Keratinocyte (primary cell): ENCODE measurements at regions not wholly inside any gene's neighbourhood (a gene's known extent, or its start where the extent isn't known, plus 50 kb on each side); places are given as distances from the start of the nearest gene placed in this dataset.

Experiments
- DNase-seq: peaks from one replicate; pipeline ENCODE4 v3.0.0-alpha.2; 2011; ENCODE audit warnings: low read depth, missing footprints, low spot score
- FAIRE-seq: peaks from 2 replicates; lab custom pipeline; 2011; peaks lifted over from hg19 to GRCh38; lab: Jason Lieb, UNC
- H2AFZ ChIP-seq: 2 replicates; pipeline ENCODE4 v1.6.0; 2012; ENCODE audit warnings: low read length, control low read depth, inconsistent platforms; ENCODE audit not compliant: control insufficient read depth
- H3K27ac ChIP-seq: 2 replicates; pipeline ENCODE4 v1.5.1; 2011; ENCODE audit warnings: low read length; ENCODE audit not compliant: control insufficient read depth, insufficient read depth
- H3K27me3 ChIP-seq: 3 replicates; pipeline ENCODE4 v1.6.0; 2011; ENCODE audit warnings: low read length; ENCODE audit not compliant: control insufficient read depth, insufficient read depth; ENCODE audit errors: extremely low read depth
- H3K36me3 ChIP-seq, 2 experiments: 2 replicates in 1 of 2; 3 replicates in 1 of 2; pipeline ENCODE4 v1.5.1; 2011; ENCODE audit warnings: low read length in 2 of 2, mild to moderate bottlenecking in 1 of 2; ENCODE audit not compliant: control insufficient read depth in 2 of 2, insufficient read depth in 2 of 2; ENCODE audit errors: extremely low read depth in 1 of 2
- H3K4me1 ChIP-seq: 3 replicates; pipeline ENCODE4 v1.5.1; 2011; ENCODE audit warnings: low read length; ENCODE audit not compliant: control insufficient read depth, insufficient read depth; ENCODE audit errors: extremely low read depth
- H3K4me2 ChIP-seq: 3 replicates; pipeline ENCODE4 v1.6.0; 2011; ENCODE audit warnings: low read depth, low read length; ENCODE audit not compliant: control insufficient read depth, insufficient read depth; ENCODE audit errors: extremely low read depth
- H3K4me3 ChIP-seq, 3 experiments: fragments of 200-600 bp in 1 of 3; sonication (generic) in 1 of 3; 2 replicates in 2 of 3; 3 replicates in 1 of 3; pipeline ENCODE4 v1.5.1; 2011 to 2016; ENCODE audit warnings: low read length in 3 of 3, mild to moderate bottlenecking in 3 of 3, control low read depth in 2 of 3, inconsistent platforms in 1 of 3, low read depth in 1 of 3, mixed read lengths in 1 of 3, mixed run types in 1 of 3, moderate library complexity in 1 of 3; ENCODE audit not compliant: control insufficient read depth in 2 of 3, insufficient read depth in 2 of 3; ENCODE audit errors: extremely low read depth in 1 of 3
- H3K79me2 ChIP-seq: 2 replicates; pipeline ENCODE4 v1.6.0; 2012; ENCODE audit warnings: low read length; ENCODE audit not compliant: control insufficient read depth, insufficient read depth
- H3K9ac ChIP-seq: 3 replicates; pipeline ENCODE4 v1.6.0; 2011; ENCODE audit warnings: low read length; ENCODE audit not compliant: control insufficient read depth, insufficient read depth; ENCODE audit errors: extremely low read depth
- H3K9me1 ChIP-seq: 3 replicates; pipeline ENCODE4 v1.6.0; 2011; ENCODE audit warnings: low read length; ENCODE audit not compliant: control insufficient read depth, insufficient read depth; ENCODE audit errors: extremely low read depth
- H3K9me3 ChIP-seq: 2 replicates; pipeline ENCODE4 v1.5.1; 2012; ENCODE audit warnings: low read depth, low read length; ENCODE audit not compliant: control insufficient read depth
- H4K20me1 ChIP-seq: 3 replicates; pipeline ENCODE4 v1.6.0; 2011; ENCODE audit warnings: low read length; ENCODE audit not compliant: control insufficient read depth, insufficient read depth; ENCODE audit errors: extremely low read depth
- EZH2 ChIP-seq: IDR thresholded peaks from one replicate; pipeline ENCODE4 v1.6.1; 2012; ENCODE audit warnings: inconsistent platforms, mild to moderate bottlenecking, low read length, moderate library complexity
- dilution Hi-C: fragments of 300-500 bp; cut with MboI; formaldehyde crosslinking; loops from one replicate; pipeline ENCODE4 v1.7.0; 2020; ENCODE audit warnings: low sequenced_read_pairs; ENCODE audit not compliant: extremely low pct_ligation_motif_present
- TF ChIP-seq, protein P1 (sequence below), 3 experiments: IDR thresholded peaks in 1 of 3; conservative IDR thresholded peaks in 1 of 3; optimal IDR thresholded peaks in 1 of 3; 2 replicates in 2 of 3; 3 replicates in 1 of 3; pipeline versions ENCODE3 to v1.5.1; 2011; ENCODE audit warnings: low read length in 3 of 3, mild to moderate bottlenecking in 3 of 3, moderate library complexity in 2 of 3, control low read depth in 1 of 3, inconsistent platforms in 1 of 3; ENCODE audit not compliant: insufficient read depth in 2 of 3; ENCODE audit errors: extremely low read depth in 1 of 3

DNA sequence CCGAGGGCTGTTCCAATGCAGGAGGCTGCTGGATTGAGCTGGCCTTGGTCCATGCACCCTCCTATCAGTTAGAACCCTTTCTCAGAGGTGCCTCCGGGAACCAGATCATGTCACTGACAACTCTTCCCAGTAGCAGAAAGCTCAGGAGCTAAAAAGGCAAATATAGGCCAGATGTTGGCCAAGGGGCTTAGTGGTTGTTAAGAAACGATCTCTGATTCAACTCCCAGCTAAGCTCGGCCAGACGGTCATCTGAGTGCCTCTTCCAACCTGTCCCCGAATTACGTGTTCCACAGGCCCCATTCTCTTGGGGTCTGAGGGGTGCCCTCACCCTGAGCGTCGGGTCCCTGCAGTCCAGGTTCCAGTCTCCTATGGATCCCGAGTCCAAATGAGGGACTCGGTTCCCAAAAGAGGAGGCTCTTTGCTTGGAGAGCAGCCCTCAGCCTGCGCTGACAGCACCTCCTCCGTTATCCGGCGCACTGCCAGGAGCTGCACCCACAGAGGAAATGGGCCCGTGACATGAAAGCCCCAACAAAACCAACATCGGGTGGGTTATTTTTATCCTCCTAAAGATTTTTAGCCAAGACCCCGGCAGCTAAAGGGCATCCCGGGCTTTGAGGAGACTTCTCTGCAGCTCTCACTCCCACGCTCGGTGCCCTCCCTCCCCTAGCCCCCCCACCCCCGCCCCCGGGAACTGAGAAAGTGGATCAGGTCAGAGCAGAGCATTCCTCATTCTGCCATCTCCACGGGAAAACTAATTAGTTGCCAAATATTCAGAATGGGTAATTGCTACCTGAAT lies 106.6 kb upstream of the ID2 start:
- peaks cover 21% of the 10 kb centered on the region for H3K27me3 ChIP-seq
- no peak overlapping the region for H3K4me3 ChIP-seq
- dilution Hi-C loops, result no loop called here
- DNase-seq (no peak), FAIRE-seq (no peak)
- TF ChIP-seq, protein P1, sequence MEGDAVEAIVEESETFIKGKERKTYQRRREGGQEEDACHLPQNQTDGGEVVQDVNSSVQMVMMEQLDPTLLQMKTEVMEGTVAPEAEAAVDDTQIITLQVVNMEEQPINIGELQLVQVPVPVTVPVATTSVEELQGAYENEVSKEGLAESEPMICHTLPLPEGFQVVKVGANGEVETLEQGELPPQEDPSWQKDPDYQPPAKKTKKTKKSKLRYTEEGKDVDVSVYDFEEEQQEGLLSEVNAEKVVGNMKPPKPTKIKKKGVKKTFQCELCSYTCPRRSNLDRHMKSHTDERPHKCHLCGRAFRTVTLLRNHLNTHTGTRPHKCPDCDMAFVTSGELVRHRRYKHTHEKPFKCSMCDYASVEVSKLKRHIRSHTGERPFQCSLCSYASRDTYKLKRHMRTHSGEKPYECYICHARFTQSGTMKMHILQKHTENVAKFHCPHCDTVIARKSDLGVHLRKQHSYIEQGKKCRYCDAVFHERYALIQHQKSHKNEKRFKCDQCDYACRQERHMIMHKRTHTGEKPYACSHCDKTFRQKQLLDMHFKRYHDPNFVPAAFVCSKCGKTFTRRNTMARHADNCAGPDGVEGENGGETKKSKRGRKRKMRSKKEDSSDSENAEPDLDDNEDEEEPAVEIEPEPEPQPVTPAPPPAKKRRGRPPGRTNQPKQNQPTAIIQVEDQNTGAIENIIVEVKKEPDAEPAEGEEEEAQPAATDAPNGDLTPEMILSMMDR (optimal IDR thresholded peaks at IDR 0.05 in 1 of 3, IDR thresholded peaks at IDR 0.05 in 1 of 3, conservative IDR thresholded peaks at IDR 0.05 in 1 of 3; ENCODE audit: extremely low read depth in 1 of 3, insufficient read depth in 2 of 3, low read length in 3 of 3), result no peak
- TF ChIP-seq EZH2, result no peak
- no peaks in the 10 kb centered on the region for H4K20me1 ChIP-seq
- no peaks in the 10 kb centered on the region for H3K9me1 ChIP-seq
- H3K27ac ChIP-seq, result no peak overlapping the region
- no peaks in the 10 kb centered on the region for H3K79me2 ChIP-seq
- H3K36me3 ChIP-seq, result no peaks in the 10 kb centered on the region
- no peak overlapping the region for H2AFZ ChIP-seq
- no peak overlapping the region for H3K4me2 ChIP-seq
- no peaks in the 10 kb centered on the region for H3K9me3 ChIP-seq
- peaks cover 5% of the 10 kb centered on the region for H3K4me1 ChIP-seq
- H3K9ac ChIP-seq, result no peak overlapping the region

DNA sequence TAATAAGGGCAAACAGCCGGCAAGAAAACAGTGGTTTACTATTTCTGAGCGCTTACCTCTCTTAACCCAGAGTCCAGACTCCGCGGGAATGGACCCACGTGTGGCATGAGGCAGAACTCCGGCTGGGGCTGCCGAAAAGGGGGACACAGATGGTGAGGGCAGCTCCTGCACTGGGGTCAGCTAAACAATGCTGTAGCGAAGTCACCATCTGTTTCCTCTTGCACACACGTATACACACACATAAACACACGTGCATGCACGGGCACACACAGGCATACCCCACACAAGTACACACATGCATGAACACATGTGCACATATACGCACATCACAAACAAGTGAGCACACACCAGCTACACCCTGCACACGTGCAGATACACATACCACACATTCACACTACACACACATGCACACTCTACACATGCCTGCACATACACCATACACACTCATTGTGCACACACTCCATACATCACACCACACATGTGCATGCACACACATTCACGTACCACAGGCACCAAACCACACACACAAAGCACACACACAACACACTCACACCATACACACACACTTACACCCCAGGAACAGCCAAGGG lies 105.9 kb upstream of the ID2 start:
- H3K9ac ChIP-seq, result no peak overlapping the region
- H3K36me3 ChIP-seq, result no peaks in the 10 kb centered on the region
- no peaks in the 10 kb centered on the region for H3K79me2 ChIP-seq
- dilution Hi-C loops, result no loop called here
- no peak overlapping the region for H3K27ac ChIP-seq
- FAIRE-seq (no peak), DNase-seq (no peak)
- H3K9me1 ChIP-seq, result no peaks in the 10 kb centered on the region
- H3K4me1 ChIP-seq, result peaks cover 5% of the 10 kb centered on the region
- H3K27me3 ChIP-seq, result peaks cover 21% of the 10 kb centered on the region
- H4K20me1 ChIP-seq, result no peaks in the 10 kb centered on the region
- no peak overlapping the region for H2AFZ ChIP-seq
- H3K4me2 ChIP-seq, result no peak overlapping the region
- H3K9me3 ChIP-seq, result no peaks in the 10 kb centered on the region
- no peak overlapping the region for H3K4me3 ChIP-seq
- TF ChIP-seq, protein P1 (optimal IDR thresholded peaks at IDR 0.05 in 1 of 3, IDR thresholded peaks at IDR 0.05 in 1 of 3, conservative IDR thresholded peaks at IDR 0.05 in 1 of 3; ENCODE audit: extremely low read depth in 1 of 3, insufficient read depth in 2 of 3, low read length in 3 of 3), result no peak
- no peak for TF ChIP-seq EZH2
